ENCODE measurements at regions not wholly inside any gene's neighbourhood (a gene's known extent, or its start where the extent isn't known, plus 50 kb on each side); places are given as distances from the start of the nearest gene placed in this dataset.

GRCh38 chr5:78726571-78726970 lies 78.0 kb upstream of the LHFPL2 start:
- Histone ChIP-seq H3K4me1 (ENCODE audit: control insufficient read depth in 2 of 2, insufficient read depth in 2 of 2, low read length in 2 of 2) (peaks cover 8 to 33% of the 10 kb centered on the region in 2 donors), H3K27me3 (ENCODE audit: control insufficient read depth in 2 of 2, insufficient read depth in 1 of 2, low read length in 1 of 2) (no peaks in the 10 kb centered on the region), H3K27ac (ENCODE audit: low read depth in 1 of 2, low read length in 1 of 2) (no peak overlapping the region), H3K36me3 (ENCODE audit: control insufficient read depth in 2 of 2, insufficient read depth in 2 of 2, low read length in 1 of 2) (no peaks in the 10 kb centered on the region), H3K4me3 (ENCODE audit: low read length in 2 of 2) (no peak overlapping the region), H3K9me3 (ENCODE audit: control insufficient read depth in 2 of 2, insufficient read depth in 1 of 2, low read length in 1 of 2) (no peaks in the 10 kb centered on the region)
- WGBS = 95% methylated on average over 3 of the region's 3 CpGs
- no peak for DNase-seq (ENCODE audit: low read depth in 6 of 9, low spot score in 9 of 9)

GRCh38 chr5:78726003-78726402 lies 77.4 kb upstream of the LHFPL2 start:
- H3K36me3 ChIP-seq (ENCODE audit: control insufficient read depth in 2 of 2, insufficient read depth in 2 of 2, low read length in 1 of 2) = no peaks in the 10 kb centered on the region
- peaks cover 10 to 35% of the 10 kb centered on the region in 2 donors for H3K4me1 ChIP-seq (ENCODE audit: control insufficient read depth in 2 of 2, insufficient read depth in 2 of 2, low read length in 2 of 2)
- H3K4me3 ChIP-seq (ENCODE audit: low read length in 2 of 2) = no peak overlapping the region
- DNase-seq (ENCODE audit: low read depth in 6 of 9, low spot score in 9 of 9) = no peak
- no peak overlapping the region for H3K27ac ChIP-seq (ENCODE audit: low read depth in 1 of 2, low read length in 1 of 2)
- no peaks in the 10 kb centered on the region for H3K9me3 ChIP-seq (ENCODE audit: control insufficient read depth in 2 of 2, insufficient read depth in 1 of 2, low read length in 1 of 2)
- H3K27me3 ChIP-seq (ENCODE audit: control insufficient read depth in 2 of 2, insufficient read depth in 1 of 2, low read length in 1 of 2) = no peaks in the 10 kb centered on the region
- WGBS = 98% methylated on average over 3 of the region's 3 CpGs

- no peak overlapping the region for H3K4me3 ChIP-seq (ENCODE audit: low read length in 2 of 2)
- peaks cover 27 to 53% of the 10 kb centered on the region in 2 donors for H3K4me1 ChIP-seq (ENCODE audit: control insufficient read depth in 2 of 2, insufficient read depth in 2 of 2, low read length in 2 of 2)
- H3K27ac ChIP-seq (ENCODE audit: low read depth in 1 of 2, low read length in 1 of 2) = no peak overlapping the region
- no peaks in the 10 kb centered on the region for H3K27me3 ChIP-seq (ENCODE audit: control insufficient read depth in 2 of 2, insufficient read depth in 1 of 2, low read length in 1 of 2)
- DNase-seq (ENCODE audit: low read depth in 6 of 9, low spot score in 9 of 9) = peak in 1 of 9 donors; percentile 27
- no peaks in the 10 kb centered on the region for H3K36me3 ChIP-seq (ENCODE audit: control insufficient read depth in 2 of 2, insufficient read depth in 2 of 2, low read length in 1 of 2)
- no peaks in the 10 kb centered on the region for H3K9me3 ChIP-seq (ENCODE audit: control insufficient read depth in 2 of 2, insufficient read depth in 1 of 2, low read length in 1 of 2)
These were observed 75.5 kb upstream of the LHFPL2 start for GRCh38 chr5:78724061-78724460.

GRCh38 chr5:78720997-78721396 lies 72.4 kb upstream of the LHFPL2 start:
- DNase-seq (ENCODE audit: low read depth in 6 of 9, low spot score in 9 of 9) = no peak
- Histone ChIP-seq H3K36me3 (ENCODE audit: control insufficient read depth in 2 of 2, insufficient read depth in 2 of 2, low read length in 1 of 2) (no peaks in the 10 kb centered on the region), H3K4me1 (ENCODE audit: control insufficient read depth in 2 of 2, insufficient read depth in 2 of 2, low read length in 2 of 2) (peaks cover 45 to 74% of the 10 kb centered on the region in 2 donors), H3K27ac (ENCODE audit: low read depth in 1 of 2, low read length in 1 of 2) (peak overlapping the region in 1 of 2 donors; percentile 97), H3K9me3 (ENCODE audit: control insufficient read depth in 2 of 2, insufficient read depth in 1 of 2, low read length in 1 of 2) (no peaks in the 10 kb centered on the region), H3K4me3 (ENCODE audit: low read length in 2 of 2) (no peak overlapping the region), H3K27me3 (ENCODE audit: control insufficient read depth in 2 of 2, insufficient read depth in 1 of 2, low read length in 1 of 2) (no peaks in the 10 kb centered on the region)
- 88% methylated on average over 5 of the region's 5 CpGs for WGBS

- H3K27ac ChIP-seq (ENCODE audit: low read depth in 1 of 2, low read length in 1 of 2) = peak overlapping the region; percentile 37 to 97
- 78% methylated on average over 9 of the region's 9 CpGs for WGBS
- H3K36me3 ChIP-seq (ENCODE audit: control insufficient read depth in 2 of 2, insufficient read depth in 2 of 2, low read length in 1 of 2) = no peaks in the 10 kb centered on the region
- no peaks in the 10 kb centered on the region for H3K27me3 ChIP-seq (ENCODE audit: control insufficient read depth in 2 of 2, insufficient read depth in 1 of 2, low read length in 1 of 2)
- DNase-seq (ENCODE audit: low read depth in 6 of 9, low spot score in 9 of 9) = peak in 1 of 9 donors; percentile 60
- H3K9me3 ChIP-seq (ENCODE audit: control insufficient read depth in 2 of 2, insufficient read depth in 1 of 2, low read length in 1 of 2) = no peaks in the 10 kb centered on the region
- peaks cover 45 to 76% of the 10 kb centered on the region in 2 donors for H3K4me1 ChIP-seq (ENCODE audit: control insufficient read depth in 2 of 2, insufficient read depth in 2 of 2, low read length in 2 of 2)
- peak overlapping the region; percentile 21 to 37 for H3K4me3 ChIP-seq (ENCODE audit: low read length in 2 of 2)
These were observed 71.8 kb upstream of the LHFPL2 start for GRCh38 chr5:78720227-78720985.

- WGBS = 96% methylated on average over 8 of the region's 8 CpGs
These were observed 71.1 kb upstream of the LHFPL2 start for GRCh38 chr5:78719504-78720219.

GRCh38 chr5:78718824-78719223 lies 70.3 kb upstream of the LHFPL2 start:
- Histone ChIP-seq H3K4me1 (ENCODE audit: control insufficient read depth in 2 of 2, insufficient read depth in 2 of 2, low read length in 2 of 2) (peaks cover 43 to 71% of the 10 kb centered on the region in 2 donors), H3K9me3 (ENCODE audit: control insufficient read depth in 2 of 2, insufficient read depth in 1 of 2, low read length in 1 of 2) (no peaks in the 10 kb centered on the region), H3K27me3 (ENCODE audit: control insufficient read depth in 2 of 2, insufficient read depth in 1 of 2, low read length in 1 of 2) (no peaks in the 10 kb centered on the region), H3K4me3 (ENCODE audit: low read length in 2 of 2) (peak overlapping the region in 1 of 2 donors; percentile 37), H3K27ac (ENCODE audit: low read depth in 1 of 2, low read length in 1 of 2) (peak overlapping the region; percentile 80 to 97), H3K36me3 (ENCODE audit: control insufficient read depth in 2 of 2, insufficient read depth in 2 of 2, low read length in 1 of 2) (no peaks in the 10 kb centered on the region)
- WGBS = 88% methylated on average over 1 of the region's 1 CpG
- DNase-seq (ENCODE audit: low read depth in 6 of 9, low spot score in 9 of 9) = peak in 1 of 9 donors; percentile 56

More at GRCh38 chr5:78719504-78720219, 71.1 kb upstream of the LHFPL2 start:
- Histone ChIP-seq H3K9me3 (ENCODE audit: control insufficient read depth in 2 of 2, insufficient read depth in 1 of 2, low read length in 1 of 2) (no peaks in the 10 kb centered on the region), H3K4me3 (ENCODE audit: low read length in 2 of 2) (peak overlapping the region; percentile 21 to 37), H3K27me3 (ENCODE audit: control insufficient read depth in 2 of 2, insufficient read depth in 1 of 2, low read length in 1 of 2) (no peaks in the 10 kb centered on the region), H3K36me3 (ENCODE audit: control insufficient read depth in 2 of 2, insufficient read depth in 2 of 2, low read length in 1 of 2) (no peaks in the 10 kb centered on the region), H3K4me1 (ENCODE audit: control insufficient read depth in 2 of 2, insufficient read depth in 2 of 2, low read length in 2 of 2) (peaks cover 45 to 73% of the 10 kb centered on the region in 2 donors), H3K27ac (ENCODE audit: low read depth in 1 of 2, low read length in 1 of 2) (peak overlapping the region in 1 of 2 donors; percentile 97)
- DNase-seq (ENCODE audit: low read depth in 6 of 9, low spot score in 9 of 9) = peak in 1 of 9 donors; percentile 52

GRCh38 chr5:78717674-78718584 lies 69.4 kb upstream of the LHFPL2 start:
- no peaks in the 10 kb centered on the region for H3K9me3 ChIP-seq (ENCODE audit: control insufficient read depth in 2 of 2, insufficient read depth in 1 of 2, low read length in 1 of 2)
- H3K4me1 ChIP-seq (ENCODE audit: control insufficient read depth in 2 of 2, insufficient read depth in 2 of 2, low read length in 2 of 2) = peaks cover 41 to 64% of the 10 kb centered on the region in 2 donors
- peak overlapping the region in 1 of 2 donors; percentile 37 for H3K4me3 ChIP-seq (ENCODE audit: low read length in 2 of 2)
- H3K27ac ChIP-seq (ENCODE audit: low read depth in 1 of 2, low read length in 1 of 2) = peak overlapping the region; percentile 80 to 97
- 79% methylated on average over 15 of the region's 15 CpGs for WGBS
- DNase-seq (ENCODE audit: low read depth in 6 of 9, low spot score in 9 of 9) = peak in 8 of 9 donors; percentile 64 to 89 (median 72)
- no peaks in the 10 kb centered on the region for H3K27me3 ChIP-seq (ENCODE audit: control insufficient read depth in 2 of 2, insufficient read depth in 1 of 2, low read length in 1 of 2)
- no peaks in the 10 kb centered on the region for H3K36me3 ChIP-seq (ENCODE audit: control insufficient read depth in 2 of 2, insufficient read depth in 2 of 2, low read length in 1 of 2)
